ENCODE measurements at regions not wholly inside any gene's neighbourhood (a gene's known extent, or its start where the extent isn't known, plus 50 kb on each side); places are given as distances from the start of the nearest gene placed in this dataset.

GRCh38 chr4:175871774-175872405 lies 59.8 kb upstream of the GPM6A start:
- DNase-seq (ENCODE audit: low read depth in 2 of 3, low spot score in 2 of 3): no peak

- no peak for DNase-seq (ENCODE audit: low read depth in 2 of 3, low spot score in 2 of 3)
Observed at GRCh38 chr4:175873707-175874106, 61.6 kb upstream of the GPM6A start.

- DNase-seq (ENCODE audit: low read depth in 2 of 3, low spot score in 2 of 3): no peak
Observed at GRCh38 chr4:175874306-175874705, 62.2 kb upstream of the GPM6A start.

- no peak for DNase-seq (ENCODE audit: low read depth in 2 of 3, low spot score in 2 of 3)
Observed at GRCh38 chr4:175875993-175876771, 64.1 kb upstream of the GPM6A start.

DNA sequence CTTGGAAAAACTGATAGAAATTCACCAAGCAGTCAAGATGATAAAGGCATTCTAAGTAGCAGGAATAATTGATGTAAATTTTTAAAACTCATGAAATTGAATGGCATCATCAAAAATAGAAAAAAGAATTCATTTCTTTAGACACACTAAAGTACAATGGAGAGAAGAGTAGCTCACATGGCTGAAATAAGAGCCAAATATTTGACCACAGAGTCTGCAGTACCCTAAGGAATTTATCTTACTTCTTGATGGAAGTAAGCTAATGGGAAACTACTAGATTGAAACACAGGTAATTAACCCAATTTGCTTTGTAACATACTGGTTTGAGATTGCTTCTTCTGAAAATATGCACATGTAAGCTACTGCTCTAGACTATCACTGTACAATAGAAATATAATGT lies 70.8 kb upstream of the GPM6A start:
- DNase-seq (ENCODE audit: low read depth in 2 of 3, low spot score in 2 of 3): no peak

DNA sequence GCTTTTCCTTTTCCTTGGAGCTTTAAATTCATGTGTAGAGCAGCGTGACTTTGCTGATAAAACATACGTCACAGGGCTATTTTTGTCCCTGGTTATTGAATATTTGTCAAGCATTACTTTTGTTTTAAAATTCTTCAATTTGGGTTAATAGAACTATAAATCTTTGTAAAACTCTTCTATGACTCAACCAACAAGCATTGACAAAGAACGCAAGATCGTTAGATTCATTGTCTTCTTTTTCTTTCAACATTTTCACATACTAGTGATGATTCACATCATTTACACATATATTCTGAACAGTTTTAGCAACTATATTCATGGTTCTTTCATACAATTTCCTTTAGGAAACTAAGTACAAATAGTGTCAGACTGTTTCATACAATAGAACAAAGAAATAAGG lies 72.0 kb upstream of the GPM6A start:
- DNase-seq (ENCODE audit: low read depth in 2 of 3, low spot score in 2 of 3): no peak

DNA sequence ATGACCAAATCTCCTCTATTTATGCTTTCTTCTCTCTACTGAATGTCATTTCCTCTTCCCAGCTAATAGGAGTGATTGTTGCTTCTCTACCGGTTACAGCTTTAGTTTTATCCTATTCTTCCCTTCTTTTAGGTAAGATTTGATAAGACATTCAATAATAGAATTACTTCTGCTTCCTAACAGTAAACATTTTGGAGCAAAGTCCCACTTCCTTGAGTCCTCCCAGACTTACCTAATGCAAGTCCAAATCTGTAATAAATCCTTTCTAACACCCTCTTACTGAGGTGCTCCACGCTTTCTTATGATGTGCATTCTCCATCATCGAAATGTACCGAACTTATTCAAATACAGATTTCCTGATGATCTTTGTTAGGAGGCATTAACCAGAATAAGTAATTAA lies 79.2 kb upstream of the GPM6A start:
- no peak for DNase-seq (ENCODE audit: low read depth in 2 of 3, low spot score in 2 of 3)

GRCh38 chr4:175891851-175892250 lies 79.8 kb upstream of the GPM6A start:
- DNase-seq (ENCODE audit: low read depth in 2 of 3, low spot score in 2 of 3): peak in 1 of 3 donors; percentile 13

DNA sequence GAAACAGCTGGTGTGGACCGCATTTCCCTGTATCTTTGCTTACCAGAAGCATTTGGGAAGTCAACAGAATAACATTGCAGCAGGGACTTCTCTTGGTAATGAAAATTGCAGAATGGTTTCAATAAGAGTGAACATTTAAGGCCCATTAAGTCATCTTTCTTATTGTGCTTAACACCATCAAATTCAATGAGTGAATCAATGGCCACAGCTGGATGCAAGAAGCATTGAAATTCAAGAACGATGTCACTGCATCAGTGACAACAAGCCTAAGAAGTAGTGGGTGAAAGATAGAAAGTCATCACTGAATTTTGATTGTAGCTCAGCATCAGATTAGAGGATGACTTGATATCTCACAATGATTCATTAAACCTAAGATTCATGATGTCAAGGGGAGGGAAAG lies 93.9 kb upstream of the GPM6A start:
- DNase-seq (ENCODE audit: low read depth in 2 of 3, low spot score in 2 of 3): no peak

DNA sequence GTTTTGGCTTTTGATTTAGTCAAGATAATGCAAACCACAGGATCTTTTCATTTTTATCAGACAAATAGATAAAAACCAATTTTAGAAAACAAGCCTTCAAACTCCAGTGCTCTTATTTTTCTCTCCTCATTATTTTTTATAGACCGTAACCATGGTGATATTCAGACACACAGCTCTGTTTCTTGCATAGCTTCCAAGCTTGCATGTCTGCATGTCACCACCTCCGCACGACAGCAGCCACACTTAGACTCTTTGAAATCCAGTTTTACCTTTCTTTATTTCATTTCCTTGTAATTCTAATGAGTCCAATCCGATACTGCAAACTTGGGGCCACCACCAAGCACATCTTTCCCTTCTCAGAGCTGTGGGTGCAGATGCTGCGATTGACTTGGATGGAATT lies 94.3 kb upstream of the GPM6A start:
- no peak for DNase-seq (ENCODE audit: low read depth in 2 of 3, low spot score in 2 of 3)

- no peak for DNase-seq (ENCODE audit: low read depth in 2 of 3, low spot score in 2 of 3)
Observed at GRCh38 chr4:175910700-175911099, 98.6 kb upstream of the GPM6A start.

DNA sequence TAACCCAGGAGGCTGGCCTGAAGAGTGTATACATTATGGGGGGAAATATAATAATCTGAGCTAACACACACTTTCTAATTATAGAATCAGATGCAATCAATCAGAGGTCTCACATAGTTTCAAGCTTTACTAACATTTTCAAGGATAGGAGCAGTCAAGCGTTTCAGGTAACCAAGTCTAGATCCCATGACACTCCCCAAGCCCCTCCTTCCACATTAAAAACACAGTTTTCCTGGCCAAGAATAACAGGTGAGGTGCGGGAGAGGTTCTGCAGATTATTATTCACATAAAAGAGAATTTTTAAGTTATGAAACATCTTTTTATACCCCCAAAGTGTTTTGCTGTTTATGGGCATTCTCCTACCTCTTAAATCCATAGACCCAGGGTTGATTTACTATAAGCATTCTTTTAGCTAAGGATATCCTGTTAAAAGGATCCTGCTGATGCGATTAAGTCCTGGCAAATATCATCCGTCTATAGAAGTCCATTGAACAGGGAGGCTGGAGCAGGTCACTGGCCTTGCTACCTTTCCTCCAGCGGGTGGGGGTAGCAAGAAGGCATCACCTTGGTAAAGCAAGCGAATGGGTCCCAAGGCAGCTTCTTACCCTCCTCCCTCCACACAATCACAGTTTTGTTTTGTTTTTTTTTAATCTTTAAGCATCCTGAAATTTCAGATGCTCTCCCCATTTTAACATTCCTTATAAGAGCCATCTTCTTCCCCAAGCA lies 104.7 kb upstream of the GPM6A start:
- no peak for DNase-seq (ENCODE audit: low read depth in 2 of 3, low spot score in 2 of 3)

GRCh38 chr4:175927121-175927520 lies 115.1 kb upstream of the GPM6A start:
- no peak for DNase-seq (ENCODE audit: low read depth in 2 of 3, low spot score in 2 of 3)

DNA sequence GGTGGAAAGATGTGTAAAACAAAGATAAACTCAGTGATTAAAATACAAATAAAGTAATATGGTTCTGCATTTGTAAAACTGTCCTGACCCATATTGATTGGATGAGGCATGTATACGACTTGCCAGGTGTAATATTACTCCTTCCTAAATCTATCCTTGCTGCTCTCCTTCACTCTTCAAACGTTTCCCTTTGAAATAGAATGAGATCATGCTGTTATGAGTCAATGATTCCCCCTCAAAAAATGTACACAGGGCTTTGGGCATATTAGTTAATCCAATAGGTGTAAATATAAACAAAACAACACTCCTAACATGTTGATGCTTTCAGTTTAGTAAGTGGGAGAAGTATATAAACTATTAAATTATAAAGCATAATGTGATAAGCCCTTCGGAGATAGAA lies 117.4 kb upstream of the GPM6A start:
- no peak for DNase-seq (ENCODE audit: low read depth in 2 of 3, low spot score in 2 of 3)

GRCh38 chr4:175929932-175930331 lies 117.9 kb upstream of the GPM6A start:
- no peak for DNase-seq (ENCODE audit: low read depth in 2 of 3, low spot score in 2 of 3)

- DNase-seq (ENCODE audit: low read depth in 2 of 3, low spot score in 2 of 3): no peak
Observed at GRCh38 chr4:175930471-175930870, 118.4 kb upstream of the GPM6A start.

GRCh38 chr4:175932116-175932515 lies 120.1 kb upstream of the GPM6A start:
- no peak for DNase-seq (ENCODE audit: low read depth in 2 of 3, low spot score in 2 of 3)

GRCh38 chr4:175934506-175934905 lies 122.4 kb upstream of the GPM6A start:
- DNase-seq (ENCODE audit: low read depth in 2 of 3, low spot score in 2 of 3): no peak

DNA sequence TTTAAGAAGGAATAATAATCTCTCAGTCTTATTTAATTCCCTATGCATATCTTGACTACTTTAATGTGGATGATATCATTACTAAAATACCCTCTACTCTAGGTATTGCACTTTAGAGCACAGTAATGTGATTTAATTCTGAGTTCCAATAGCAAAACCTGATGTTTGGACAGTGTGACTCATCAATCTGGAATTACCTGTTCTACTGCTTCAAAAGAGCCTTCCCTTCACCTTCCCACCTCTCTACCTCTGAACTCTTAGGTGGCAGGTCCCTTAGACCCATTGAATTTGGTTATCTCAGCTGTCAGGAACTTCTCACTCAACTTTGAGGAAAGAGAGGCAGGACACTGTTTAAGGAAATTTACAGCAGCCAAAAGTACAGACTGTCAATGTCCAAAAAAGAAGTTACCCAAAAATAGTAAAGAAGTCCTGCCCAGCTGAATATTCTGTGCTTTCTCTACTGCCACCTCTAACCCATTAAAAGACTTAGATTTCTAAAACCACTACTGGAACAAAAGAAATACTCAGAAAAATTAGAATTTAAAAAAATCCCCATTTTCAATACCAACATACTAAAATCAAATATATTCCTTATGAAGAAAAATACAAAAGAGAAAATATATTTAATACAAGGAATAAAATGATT lies 123.1 kb upstream of the GPM6A start:
- no peak for DNase-seq (ENCODE audit: low read depth in 2 of 3, low spot score in 2 of 3)

DNA sequence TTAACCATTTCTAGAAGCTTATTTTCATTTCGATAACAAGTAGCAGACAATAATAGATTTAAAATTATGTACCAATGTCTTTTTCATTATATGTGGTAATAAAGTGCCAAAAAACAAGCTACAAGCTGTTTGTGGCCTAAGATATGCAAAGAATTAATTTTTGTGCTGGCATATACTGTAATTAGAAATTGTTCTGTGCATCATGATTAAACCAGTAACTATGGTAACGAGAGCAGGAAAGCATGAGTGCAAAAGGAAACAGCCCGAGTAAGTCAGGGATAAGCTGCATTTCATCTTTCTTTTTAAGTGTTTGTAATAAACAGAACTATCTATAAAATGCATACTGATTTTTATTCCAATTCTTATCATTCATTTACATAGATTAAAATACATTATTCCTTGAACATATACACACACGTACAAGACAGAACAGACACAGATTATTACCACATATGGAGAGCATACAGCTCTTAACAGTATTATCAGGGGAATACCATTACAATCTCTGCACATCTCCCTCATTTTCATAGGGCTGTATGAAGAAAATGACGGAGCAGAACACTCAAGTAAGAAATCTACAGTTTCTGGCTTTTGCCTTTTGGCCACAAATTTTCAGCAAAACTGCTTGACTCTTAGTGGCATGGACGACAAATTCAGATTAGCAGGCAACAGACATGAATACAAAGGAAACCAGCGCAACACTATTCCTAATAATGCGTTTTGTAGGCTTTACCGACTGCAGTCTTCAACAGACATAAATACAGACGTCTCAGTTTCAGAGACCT lies 121.3 kb upstream of the WDR17 start:
- no peak for DNase-seq (ENCODE audit: low read depth in 2 of 3, low spot score in 2 of 3)

Measured in hematopoietic multipotent progenitor cell (in vitro differentiated cells).